Pancreas (tissue), 10 donors: ENCODE measurements at regions not wholly inside any gene's neighbourhood (a gene's known extent, or its start where the extent isn't known, plus 50 kb on each side); places are given as distances from the start of the nearest gene placed in this dataset.

Source experiments
- ATAC-seq, 4 donors: fragments of 200-7000 bp; cut with Tn5 transposase; one replicate each; pipeline versions ENCODE4 v1.8.0 to v1.9.1; 2020; ENCODE audit warnings: mild to moderate bottlenecking in 4 of 4, moderate library complexity in 4 of 4
- DNase-seq, 6 donors: peaks; one replicate each; pipeline ENCODE4 v3.0.0-alpha.2; 2020
- FAIRE-seq: peaks from 2 replicates; lab custom pipeline; 2012; peaks lifted over from hg19 to GRCh38; lab: Jason Lieb, UNC
- H3K27ac ChIP-seq, 4 donors: fragments of 200-600 bp; sonication (generic); 1 replicate in 3 of 4; 2 replicates in 1 of 4; pipeline versions ENCODE4 v1.5.0 to v1.8.0; 2020
- H3K27me3 ChIP-seq, 4 donors: fragments of 200-600 bp; one replicate each; pipeline ENCODE4 v1.8.0; 2021
- H3K36me3 ChIP-seq, 3 donors: fragments of 200-600 bp; sonication (generic) in 1 of 3; one replicate each; pipeline versions ENCODE4 v1.5.0 to v1.8.0; 2020 to 2021
- H3K4me1 ChIP-seq, 3 donors: fragments of 200-600 bp; one replicate each; pipeline ENCODE4 v1.8.0; 2021
- H3K4me3 ChIP-seq, 4 donors: fragments of 200-600 bp; sonication (generic) in 2 of 4; one replicate each; pipeline versions ENCODE4 v1.5.0 to v1.8.0; 2020 to 2021
- H3K9me3 ChIP-seq, 4 donors: fragments of 200-600 bp; one replicate each; pipeline ENCODE4 v1.8.0; 2021
- CTCF ChIP-seq, 4 donors: fragments of 200-600 bp; sonication (generic) in 3 of 4; IDR thresholded peaks; one replicate each; pipeline versions ENCODE4 v1.5.0 to v1.8.0; 2021; ENCODE audit warnings: antibody characterized with exemption in 4 of 4
- WGBS, 2 donors: extraction: QIAGEN DNeasy Blood & Tissue Kit; methylation state at CpG; one replicate each; pipeline ENCODE4 v1.1.7; 2013; 5-methylcytosine and 5-hydroxymethylcytosine counted together
- intact Hi-C, 3 donors: fragments of 100-400 bp; cut with DNase I; formaldehyde crosslinking; loops; one replicate each; pipeline versions ENCODE4 v1.11.1 to v1.14.2; 2022
- donor health status: healthy with polysubstance abuse.
- donor health status: DM: no; HTN: no; CAD: no; lungs with moderate emphysema.
- donor health status: DM: no; HTN: no; CAD: no.
- donor health status: control.
- donor health status: control.
- donor health status: Bipolar disorder and iron deficiency.
- donor health status: DM: yes; HTN: yes; CAD: no.
- donor health status: DM: no; HTN: no; CAD: no.
- donor health status: DM: no; HTN: no; CAD: no.
- donor health status: DM: yes; HTN: yes; CAD: no.

DNA sequence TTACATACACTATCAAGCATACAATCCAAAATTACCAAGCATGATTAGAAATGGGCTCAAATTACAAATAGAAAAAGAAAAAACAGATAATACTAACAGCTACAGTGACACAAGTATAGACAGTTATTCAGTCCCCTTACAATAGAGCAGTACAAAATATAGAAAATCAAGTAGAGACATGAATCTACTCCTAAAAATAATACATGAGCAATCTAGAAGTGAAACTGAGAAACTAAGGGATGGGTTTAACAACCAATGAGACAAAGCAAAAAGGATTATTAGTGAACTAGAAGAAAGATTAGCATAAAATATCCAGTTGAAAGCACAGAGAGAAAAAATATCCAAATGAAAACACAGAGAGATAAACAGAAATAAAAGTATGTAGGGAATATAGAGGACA is 426.7 kb downstream of the TBC1D4 start:
- intact Hi-C loops = no loop called here
- Histone ChIP-seq H3K4me1 (no peaks in the 10 kb centered on the region), H3K27me3 (peaks cover 0 to 6% (median 0%) of the 10 kb centered on the region in 4 donors), H3K4me3 (no peak overlapping the region), H3K36me3 (no peaks in the 10 kb centered on the region), H3K9me3 (no peaks in the 10 kb centered on the region), H3K27ac (no peak overlapping the region)
- TF ChIP-seq CTCF (IDR thresholded peaks at IDR 0.05) = no peak
- FAIRE-seq = no peak
- DNase-seq = no peak
- no peak for ATAC-seq

GRCh38 chr13:75052616-75053015 is 429.4 kb downstream of the TBC1D4 start:
- Histone ChIP-seq H3K4me3 (no peak overlapping the region), H3K36me3 (no peaks in the 10 kb centered on the region), H3K27me3 (peaks cover 0 to under 1% (median 0%) of the 10 kb centered on the region in 4 donors), H3K9me3 (no peaks in the 10 kb centered on the region), H3K4me1 (no peaks in the 10 kb centered on the region), H3K27ac (peak overlapping the region in 1 of 4 donors; percentile 20)
- peak in 2 of 4 donors; percentile 40 to 42 for ATAC-seq
- no peak for FAIRE-seq
- 38 to 48% methylated on average over 6 of the region's 6 CpGs for WGBS, 2 donors
- intact Hi-C loops = no loop called here
- no peak for DNase-seq
- TF ChIP-seq CTCF (IDR thresholded peaks at IDR 0.05) = no peak

- intact Hi-C loops = no loop called here
- Histone ChIP-seq H3K27me3 (no peaks in the 10 kb centered on the region), H3K27ac (peak overlapping the region in 2 of 4 donors; percentile 3 to 44), H3K4me3 (no peak overlapping the region), H3K4me1 (no peaks in the 10 kb centered on the region), H3K9me3 (no peaks in the 10 kb centered on the region), H3K36me3 (no peaks in the 10 kb centered on the region)
- ATAC-seq (peak in 2 of 4 donors; percentile 59 to 88), FAIRE-seq (no peak), DNase-seq (no peak)
- 17 to 18% methylated on average over 5 of the region's 5 CpGs for WGBS, 2 donors
- no peak for TF ChIP-seq CTCF (IDR thresholded peaks at IDR 0.05)
Measured at GRCh38 chr13:75050419-75051046, 431.4 kb downstream of the TBC1D4 start.

- Histone ChIP-seq H3K4me1 (no peaks in the 10 kb centered on the region), H3K4me3 (no peak overlapping the region), H3K36me3 (no peaks in the 10 kb centered on the region), H3K9me3 (no peaks in the 10 kb centered on the region), H3K27ac (no peak overlapping the region), H3K27me3 (no peaks in the 10 kb centered on the region)
- FAIRE-seq = no peak
- peak in 1 of 4 donors; percentile 17 for ATAC-seq
- intact Hi-C loops = no loop called here
- WGBS, 2 donors = 42 to 45% methylated on average over 3 of the region's 3 CpGs
- DNase-seq = no peak
- TF ChIP-seq CTCF (IDR thresholded peaks at IDR 0.05) = no peak
Measured at GRCh38 chr13:75049735-75050335, 432.1 kb downstream of the TBC1D4 start.

DNA sequence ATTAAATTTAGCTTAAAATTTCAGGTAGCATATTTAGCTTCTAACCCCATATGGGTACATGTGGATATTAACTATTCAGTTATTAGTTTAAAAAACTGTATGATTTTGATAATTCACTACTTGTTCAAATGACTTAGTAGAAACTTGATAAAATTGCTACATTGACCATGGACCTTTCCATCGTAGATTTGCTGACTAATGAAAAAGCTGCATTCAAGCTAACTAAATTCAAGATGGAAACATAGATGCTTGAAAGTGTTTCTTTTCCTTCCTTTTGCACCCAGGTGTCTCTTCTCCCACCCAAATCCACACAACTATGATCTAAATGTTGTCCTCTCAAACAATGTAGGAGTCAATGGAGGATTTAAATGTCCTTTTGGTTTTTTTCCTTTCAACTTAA is 439.2 kb downstream of the TBC1D4 start:
- no peak for TF ChIP-seq CTCF (IDR thresholded peaks at IDR 0.05)

More for the DNA sequence above, 439.2 kb downstream of the TBC1D4 start:
- ATAC-seq = no peak
- Histone ChIP-seq H3K9me3 (no peaks in the 10 kb centered on the region), H3K4me3 (no peak overlapping the region), H3K27me3 (no peaks in the 10 kb centered on the region), H3K4me1 (no peaks in the 10 kb centered on the region), H3K27ac (no peak overlapping the region), H3K36me3 (no peaks in the 10 kb centered on the region)
- intact Hi-C loops = no loop called here
- WGBS, 2 donors = 72 to 76% methylated on average over 1 of the region's 1 CpG
- DNase-seq = no peak
- FAIRE-seq = no peak
